ENCODE measurements at regions not wholly inside any gene's neighbourhood (a gene's known extent, or its start where the extent isn't known, plus 50 kb on each side); places are given as distances from the start of the nearest gene placed in this dataset.

DNA sequence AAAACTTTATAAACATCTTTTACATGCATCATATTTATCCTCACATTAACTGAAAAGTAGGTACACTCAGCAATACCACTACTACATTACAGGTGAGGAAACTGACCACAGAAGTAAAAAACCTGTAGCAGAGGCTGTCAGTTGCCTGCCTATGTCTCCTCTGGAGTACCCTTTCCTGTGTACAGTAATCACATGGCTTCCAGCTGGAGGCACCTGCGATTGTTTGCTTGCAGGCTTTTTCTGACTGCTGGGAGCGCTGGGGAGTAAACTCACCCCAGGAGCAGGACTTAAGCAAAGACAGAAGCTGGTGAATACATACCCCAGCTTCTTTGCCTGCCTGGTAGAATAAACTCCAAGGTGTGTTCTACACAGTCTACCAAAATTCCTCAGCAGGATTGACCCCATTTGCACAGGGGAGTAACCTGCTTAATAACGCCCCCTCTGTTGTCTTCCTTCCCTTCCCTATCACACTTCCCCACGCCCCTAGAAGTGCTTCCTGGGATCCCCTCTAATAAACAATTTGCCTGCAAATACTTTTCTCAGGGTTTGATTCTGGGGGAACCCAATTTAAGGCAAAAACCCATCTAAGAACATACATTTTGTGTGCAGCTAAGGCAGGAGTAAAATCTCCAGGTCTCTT, 138.9 kb downstream of the PTH2R start:
- DNase-seq (ENCODE audit: extremely low read depth, low read depth), result no peak
- no peak overlapping the region for H3K4me3 ChIP-seq (replicated peaks; ENCODE audit: low read depth, low read length)
- no peak for TF ChIP-seq CTCF (IDR thresholded peaks at IDR 0.05; ENCODE audit: low read depth, low read length, missing control alignments)

GRCh38 chr2:208546107-208546506, 139.5 kb downstream of the PTH2R start:
- no peak overlapping the region for H3K4me3 ChIP-seq (replicated peaks; ENCODE audit: low read depth, low read length)
- DNase-seq (ENCODE audit: extremely low read depth, low read depth), result no peak
- no peak for TF ChIP-seq CTCF (IDR thresholded peaks at IDR 0.05; ENCODE audit: low read depth, low read length, missing control alignments)

GRCh38 chr2:208546860-208547650, 140.5 kb downstream of the PTH2R start:
- no peak for TF ChIP-seq CTCF (IDR thresholded peaks at IDR 0.05; ENCODE audit: low read depth, low read length, missing control alignments)
- H3K4me3 ChIP-seq (replicated peaks; ENCODE audit: low read depth, low read length), result no peak overlapping the region
- no peak for DNase-seq (ENCODE audit: extremely low read depth, low read depth)

- H3K4me3 ChIP-seq (replicated peaks; ENCODE audit: low read depth, low read length), result no peak overlapping the region
- TF ChIP-seq CTCF (IDR thresholded peaks at IDR 0.05; ENCODE audit: low read depth, low read length, missing control alignments), result no peak
- no peak for DNase-seq (ENCODE audit: extremely low read depth, low read depth)
These were observed 142.1 kb downstream of the PTH2R start for GRCh38 chr2:208548700-208549099.

- no peak overlapping the region for H3K4me3 ChIP-seq (replicated peaks; ENCODE audit: low read depth, low read length)
- no peak for DNase-seq (ENCODE audit: extremely low read depth, low read depth)
- no peak for TF ChIP-seq CTCF (IDR thresholded peaks at IDR 0.05; ENCODE audit: low read depth, low read length, missing control alignments)
These were observed 143.1 kb downstream of the PTH2R start for GRCh38 chr2:208549546-208550158.

DNA sequence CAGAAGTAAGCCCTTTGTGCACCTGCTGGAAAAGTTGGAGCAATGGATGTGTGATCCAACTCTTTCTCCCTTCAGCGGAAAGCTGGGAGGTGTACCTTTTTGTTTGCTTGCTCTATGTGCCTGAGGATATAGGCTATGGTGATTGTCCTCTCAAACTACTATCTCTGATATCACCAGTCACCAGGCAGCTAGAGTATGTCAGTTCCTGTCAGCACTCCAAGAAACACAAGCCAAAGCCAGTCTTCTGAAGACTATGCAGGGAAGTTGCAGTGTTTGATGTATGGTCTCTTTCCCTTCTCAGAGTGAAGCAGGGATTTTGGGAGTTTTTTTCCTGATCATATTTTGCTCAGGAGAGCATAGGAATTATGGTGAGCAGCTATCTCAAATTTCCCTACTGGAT, 146.4 kb downstream of the PTH2R start:
- no peak overlapping the region for H3K4me3 ChIP-seq (replicated peaks; ENCODE audit: low read depth, low read length)
- no peak for DNase-seq (ENCODE audit: extremely low read depth, low read depth)
- no peak for TF ChIP-seq CTCF (IDR thresholded peaks at IDR 0.05; ENCODE audit: low read depth, low read length, missing control alignments)
